ENCODE measurements at regions not wholly inside any gene's neighbourhood (a gene's known extent, or its start where the extent isn't known, plus 50 kb on each side); places are given as distances from the start of the nearest gene placed in this dataset.

GRCh38 chr10:89944138-89944537 is 242.7 kb downstream of the KIF20B start:
- CTCF ChIA-PET, result no interaction called here
- TF ChIP-seq POLR2AphosphoS5 (IDR thresholded peaks at IDR 0.05; ENCODE audit: low read depth, low read length), result no peak
- TF ChIP-seq, protein P1, sequence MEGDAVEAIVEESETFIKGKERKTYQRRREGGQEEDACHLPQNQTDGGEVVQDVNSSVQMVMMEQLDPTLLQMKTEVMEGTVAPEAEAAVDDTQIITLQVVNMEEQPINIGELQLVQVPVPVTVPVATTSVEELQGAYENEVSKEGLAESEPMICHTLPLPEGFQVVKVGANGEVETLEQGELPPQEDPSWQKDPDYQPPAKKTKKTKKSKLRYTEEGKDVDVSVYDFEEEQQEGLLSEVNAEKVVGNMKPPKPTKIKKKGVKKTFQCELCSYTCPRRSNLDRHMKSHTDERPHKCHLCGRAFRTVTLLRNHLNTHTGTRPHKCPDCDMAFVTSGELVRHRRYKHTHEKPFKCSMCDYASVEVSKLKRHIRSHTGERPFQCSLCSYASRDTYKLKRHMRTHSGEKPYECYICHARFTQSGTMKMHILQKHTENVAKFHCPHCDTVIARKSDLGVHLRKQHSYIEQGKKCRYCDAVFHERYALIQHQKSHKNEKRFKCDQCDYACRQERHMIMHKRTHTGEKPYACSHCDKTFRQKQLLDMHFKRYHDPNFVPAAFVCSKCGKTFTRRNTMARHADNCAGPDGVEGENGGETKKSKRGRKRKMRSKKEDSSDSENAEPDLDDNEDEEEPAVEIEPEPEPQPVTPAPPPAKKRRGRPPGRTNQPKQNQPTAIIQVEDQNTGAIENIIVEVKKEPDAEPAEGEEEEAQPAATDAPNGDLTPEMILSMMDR (IDR thresholded peaks at IDR 0.05), result no peak
- TF ChIP-seq, protein P2, sequence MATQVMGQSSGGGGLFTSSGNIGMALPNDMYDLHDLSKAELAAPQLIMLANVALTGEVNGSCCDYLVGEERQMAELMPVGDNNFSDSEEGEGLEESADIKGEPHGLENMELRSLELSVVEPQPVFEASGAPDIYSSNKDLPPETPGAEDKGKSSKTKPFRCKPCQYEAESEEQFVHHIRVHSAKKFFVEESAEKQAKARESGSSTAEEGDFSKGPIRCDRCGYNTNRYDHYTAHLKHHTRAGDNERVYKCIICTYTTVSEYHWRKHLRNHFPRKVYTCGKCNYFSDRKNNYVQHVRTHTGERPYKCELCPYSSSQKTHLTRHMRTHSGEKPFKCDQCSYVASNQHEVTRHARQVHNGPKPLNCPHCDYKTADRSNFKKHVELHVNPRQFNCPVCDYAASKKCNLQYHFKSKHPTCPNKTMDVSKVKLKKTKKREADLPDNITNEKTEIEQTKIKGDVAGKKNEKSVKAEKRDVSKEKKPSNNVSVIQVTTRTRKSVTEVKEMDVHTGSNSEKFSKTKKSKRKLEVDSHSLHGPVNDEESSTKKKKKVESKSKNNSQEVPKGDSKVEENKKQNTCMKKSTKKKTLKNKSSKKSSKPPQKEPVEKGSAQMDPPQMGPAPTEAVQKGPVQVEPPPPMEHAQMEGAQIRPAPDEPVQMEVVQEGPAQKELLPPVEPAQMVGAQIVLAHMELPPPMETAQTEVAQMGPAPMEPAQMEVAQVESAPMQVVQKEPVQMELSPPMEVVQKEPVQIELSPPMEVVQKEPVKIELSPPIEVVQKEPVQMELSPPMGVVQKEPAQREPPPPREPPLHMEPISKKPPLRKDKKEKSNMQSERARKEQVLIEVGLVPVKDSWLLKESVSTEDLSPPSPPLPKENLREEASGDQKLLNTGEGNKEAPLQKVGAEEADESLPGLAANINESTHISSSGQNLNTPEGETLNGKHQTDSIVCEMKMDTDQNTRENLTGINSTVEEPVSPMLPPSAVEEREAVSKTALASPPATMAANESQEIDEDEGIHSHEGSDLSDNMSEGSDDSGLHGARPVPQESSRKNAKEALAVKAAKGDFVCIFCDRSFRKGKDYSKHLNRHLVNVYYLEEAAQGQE (IDR thresholded peaks at IDR 0.05; ENCODE audit: insufficient read depth in 1 of 2, low read depth in 2 of 2, low read length in 1 of 2), result no peak
- no peak for TF ChIP-seq SIN3A (IDR thresholded peaks at IDR 0.05; ENCODE audit: borderline replicate concordance, insufficient read depth, low read depth, low read length)
- no peak for TF ChIP-seq TCF7L2 (IDR thresholded peaks at IDR 0.05; ENCODE audit: low read depth, low read length)
- in situ Hi-C loops (cut with HindIII; ENCODE audit: low pct_unique_long_range_greater_than_20kb, low sequenced_read_pairs), result no loop called here

DNA sequence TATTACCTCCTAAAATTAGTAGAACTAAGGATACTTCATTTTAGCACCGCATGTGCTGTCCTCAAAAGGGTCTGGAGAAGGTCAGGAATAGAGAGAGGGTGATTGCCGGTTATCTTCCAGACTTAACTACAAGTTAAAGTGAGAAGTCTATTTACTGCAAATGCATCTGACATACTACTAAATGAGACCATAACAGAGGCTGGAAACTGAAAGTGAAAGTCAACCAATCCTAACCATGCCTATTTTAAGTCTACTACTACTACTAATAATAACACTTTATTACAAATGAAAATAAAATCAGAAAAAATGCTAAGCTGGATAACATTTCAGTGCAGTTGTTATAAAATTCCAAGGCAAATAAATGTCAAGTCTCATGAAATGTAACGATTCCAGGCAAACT is 244.7 kb downstream of the KIF20B start:
- CTCF ChIA-PET, result no interaction called here

More at GRCh38 chr10:89944138-89944537, 242.7 kb downstream of the KIF20B start:
- DNase-seq (ENCODE audit: low read depth, low spot score) (no peak), ATAC-seq (no peak)
- no TSS peak for BruUV-seq (replicated peaks)
- no peak overlapping the region for H3K27ac ChIP-seq (ENCODE audit: low read length)
- no peaks in the 10 kb centered on the region for H3K4me1 ChIP-seq (ENCODE audit: control insufficient read depth, insufficient read depth, low read length)
- no peak overlapping the region for H3K4me3 ChIP-seq (ENCODE audit: low read depth in 2 of 2, low read length in 2 of 2)
- intact Hi-C loops (cut with micrococcal nuclease; ENCODE audit: unreplicated experiment), result no loop called here
- peaks cover 5% of the 10 kb centered on the region; the same call in 1 of the 2 replicates for H3K27me3 ChIP-seq (ENCODE audit: control insufficient read depth, insufficient read depth, low read length)
- H3K36me3 ChIP-seq (ENCODE audit: control insufficient read depth, insufficient read depth, low read length), result no peaks in the 10 kb centered on the region
- no peaks in the 10 kb centered on the region for H3K9me3 ChIP-seq (ENCODE audit: control insufficient read depth, insufficient read depth, low read depth, low read length)
- POLR2A ChIA-PET, result no interaction called here

More for the DNA sequence above, 244.7 kb downstream of the KIF20B start:
- intact Hi-C loops (cut with micrococcal nuclease; ENCODE audit: unreplicated experiment), result no loop called here
- in situ Hi-C loops (cut with HindIII; ENCODE audit: low pct_unique_long_range_greater_than_20kb, low sequenced_read_pairs), result no loop called here
- Histone ChIP-seq H3K27ac (ENCODE audit: low read length) (no peak overlapping the region), H3K36me3 (ENCODE audit: control insufficient read depth, insufficient read depth, low read length) (no peaks in the 10 kb centered on the region), H3K4me3 (ENCODE audit: low read depth in 2 of 2, low read length in 2 of 2) (no peak overlapping the region), H3K4me1 (ENCODE audit: control insufficient read depth, insufficient read depth, low read length) (no peaks in the 10 kb centered on the region), H3K27me3 (ENCODE audit: control insufficient read depth, insufficient read depth, low read length) (peaks cover 5% of the 10 kb centered on the region; the same call in 1 of the 2 replicates), H3K9me3 (ENCODE audit: control insufficient read depth, insufficient read depth, low read depth, low read length) (no peaks in the 10 kb centered on the region)
- DNase-seq (ENCODE audit: low read depth, low spot score) (no peak), ATAC-seq (no peak)
- TF ChIP-seq, protein P2 (IDR thresholded peaks at IDR 0.05; ENCODE audit: insufficient read depth in 1 of 2, low read depth in 2 of 2, low read length in 1 of 2), result no peak
- no peak for TF ChIP-seq SIN3A (IDR thresholded peaks at IDR 0.05; ENCODE audit: borderline replicate concordance, insufficient read depth, low read depth, low read length)
- no peak for TF ChIP-seq POLR2AphosphoS5 (IDR thresholded peaks at IDR 0.05; ENCODE audit: low read depth, low read length)
- no peak for TF ChIP-seq TCF7L2 (IDR thresholded peaks at IDR 0.05; ENCODE audit: low read depth, low read length)
- TF ChIP-seq, protein P1 (IDR thresholded peaks at IDR 0.05), result no peak
- POLR2A ChIA-PET, result no interaction called here
- BruUV-seq (replicated peaks), result no TSS peak

Data from Panc1 (cell line).